ENCODE measurements at regions not wholly inside any gene's neighbourhood (a gene's known extent, or its start where the extent isn't known, plus 50 kb on each side); places are given as distances from the start of the nearest gene placed in this dataset.

DNA sequence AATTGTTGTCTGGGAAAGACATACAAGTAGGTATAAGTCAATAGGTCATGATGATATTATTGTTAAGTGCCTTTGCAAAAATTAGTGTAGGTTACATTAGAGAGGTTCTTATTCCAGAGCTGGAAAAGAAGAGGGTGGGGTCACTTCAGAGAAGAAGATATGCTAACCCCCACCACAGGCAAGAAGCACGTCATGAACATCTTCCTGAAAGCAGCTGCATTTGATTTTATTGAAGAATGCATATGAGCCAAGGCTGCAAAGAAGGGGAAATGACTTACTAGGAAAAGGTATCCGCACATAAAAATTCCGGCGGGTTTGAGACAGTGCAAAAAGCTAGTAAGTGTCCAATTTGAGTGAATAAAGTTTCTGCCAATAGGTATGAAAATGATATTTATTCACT is 195.3 kb upstream of the CDH2 start:
- TF ChIP-seq HDAC2 (IDR thresholded peaks at IDR 0.05; ENCODE audit: borderline replicate concordance in 1 of 2, low read depth in 2 of 2, low read length in 2 of 2): no peak
- TF ChIP-seq TAF1 (IDR thresholded peaks at IDR 0.05; ENCODE audit: low read depth, low read length): no peak
- TF ChIP-seq RAD21 (IDR thresholded peaks at IDR 0.05 in 1 of 2, conservative IDR thresholded peaks at IDR 0.05 in 1 of 2; ENCODE audit: low read depth in 2 of 2, low read length in 2 of 2): no peak
- TF ChIP-seq, protein P1, sequence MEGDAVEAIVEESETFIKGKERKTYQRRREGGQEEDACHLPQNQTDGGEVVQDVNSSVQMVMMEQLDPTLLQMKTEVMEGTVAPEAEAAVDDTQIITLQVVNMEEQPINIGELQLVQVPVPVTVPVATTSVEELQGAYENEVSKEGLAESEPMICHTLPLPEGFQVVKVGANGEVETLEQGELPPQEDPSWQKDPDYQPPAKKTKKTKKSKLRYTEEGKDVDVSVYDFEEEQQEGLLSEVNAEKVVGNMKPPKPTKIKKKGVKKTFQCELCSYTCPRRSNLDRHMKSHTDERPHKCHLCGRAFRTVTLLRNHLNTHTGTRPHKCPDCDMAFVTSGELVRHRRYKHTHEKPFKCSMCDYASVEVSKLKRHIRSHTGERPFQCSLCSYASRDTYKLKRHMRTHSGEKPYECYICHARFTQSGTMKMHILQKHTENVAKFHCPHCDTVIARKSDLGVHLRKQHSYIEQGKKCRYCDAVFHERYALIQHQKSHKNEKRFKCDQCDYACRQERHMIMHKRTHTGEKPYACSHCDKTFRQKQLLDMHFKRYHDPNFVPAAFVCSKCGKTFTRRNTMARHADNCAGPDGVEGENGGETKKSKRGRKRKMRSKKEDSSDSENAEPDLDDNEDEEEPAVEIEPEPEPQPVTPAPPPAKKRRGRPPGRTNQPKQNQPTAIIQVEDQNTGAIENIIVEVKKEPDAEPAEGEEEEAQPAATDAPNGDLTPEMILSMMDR (IDR thresholded peaks at IDR 0.05; ENCODE audit: control extremely low read depth in 1 of 3, insufficient read depth in 1 of 3, low read depth in 1 of 3, low read length in 3 of 3): no peak
- TF ChIP-seq POLR2AphosphoS5 (IDR thresholded peaks at IDR 0.05; ENCODE audit: low read depth, low read length): no peak
